Effector memory CD4-positive, alpha-beta T cell (primary cell): ENCODE measurements at regions not wholly inside any gene's neighbourhood (a gene's known extent, or its start where the extent isn't known, plus 50 kb on each side); places are given as distances from the start of the nearest gene placed in this dataset.

Source experiments
- DNase-seq, 3 donors: peaks; one replicate each; pipeline ENCODE4 v3.0.0-alpha.2; 2020
- H3K27ac ChIP-seq: 2 replicates; pipeline ENCODE4 v1.7.0; 2013; ENCODE audit warnings: mild to moderate bottlenecking, low read length, moderate library complexity; ENCODE audit not compliant: insufficient read depth, poor library complexity, severe bottlenecking
- H3K27me3 ChIP-seq: replicated peaks from 2 replicates; pipeline ENCODE4 v1.7.0; 2013; ENCODE audit warnings: mild to moderate bottlenecking, low read length; ENCODE audit not compliant: insufficient read depth, control insufficient read depth, poor library complexity, severe bottlenecking
- H3K36me3 ChIP-seq: 2 replicates; pipeline ENCODE4 v1.7.0; 2013; ENCODE audit warnings: mild to moderate bottlenecking, low read length, moderate library complexity; ENCODE audit not compliant: control insufficient read depth, insufficient read depth
- H3K4me1 ChIP-seq: 2 replicates; pipeline ENCODE4 v1.7.0; 2013; ENCODE audit warnings: low read length, mild to moderate bottlenecking; ENCODE audit not compliant: control insufficient read depth, insufficient read depth, poor library complexity, severe bottlenecking
- H3K4me3 ChIP-seq: 2 replicates; pipeline ENCODE4 v1.7.0; 2013; ENCODE audit warnings: low read length, low read depth, mild to moderate bottlenecking; ENCODE audit not compliant: insufficient read depth, poor library complexity, severe bottlenecking
- H3K9me3 ChIP-seq: 2 replicates; pipeline ENCODE4 v1.7.0; 2013; ENCODE audit warnings: mild to moderate bottlenecking, low read length, moderate library complexity; ENCODE audit not compliant: control insufficient read depth

GRCh38 chr20:4358552-4358951 lies 109.5 kb upstream of the ADRA1D start:
- no peak overlapping the region for H3K4me3 ChIP-seq
- H3K27me3 ChIP-seq: peaks cover 4% of the 10 kb centered on the region
- no peaks in the 10 kb centered on the region for H3K9me3 ChIP-seq
- H3K27ac ChIP-seq: no peak overlapping the region
- DNase-seq: no peak
- no peaks in the 10 kb centered on the region for H3K36me3 ChIP-seq
- no peaks in the 10 kb centered on the region for H3K4me1 ChIP-seq

- DNase-seq: no peak
- no peaks in the 10 kb centered on the region for H3K4me1 ChIP-seq
- no peak overlapping the region for H3K27ac ChIP-seq
Observed at GRCh38 chr20:4352348-4352747, 103.3 kb upstream of the ADRA1D start.

GRCh38 chr20:4350096-4350495 lies 101.0 kb upstream of the ADRA1D start:
- DNase-seq: no peak
- H3K4me3 ChIP-seq: no peak overlapping the region
- H3K27me3 ChIP-seq: no peaks in the 10 kb centered on the region
- no peaks in the 10 kb centered on the region for H3K36me3 ChIP-seq
- no peaks in the 10 kb centered on the region for H3K4me1 ChIP-seq
- H3K9me3 ChIP-seq: no peaks in the 10 kb centered on the region
- H3K27ac ChIP-seq: no peak overlapping the region

More at GRCh38 chr20:4352348-4352747, 103.3 kb upstream of the ADRA1D start:
- Histone ChIP-seq H3K9me3 (no peaks in the 10 kb centered on the region), H3K36me3 (no peaks in the 10 kb centered on the region), H3K4me3 (no peak overlapping the region), H3K27me3 (peaks cover 4% of the 10 kb centered on the region)

DNA sequence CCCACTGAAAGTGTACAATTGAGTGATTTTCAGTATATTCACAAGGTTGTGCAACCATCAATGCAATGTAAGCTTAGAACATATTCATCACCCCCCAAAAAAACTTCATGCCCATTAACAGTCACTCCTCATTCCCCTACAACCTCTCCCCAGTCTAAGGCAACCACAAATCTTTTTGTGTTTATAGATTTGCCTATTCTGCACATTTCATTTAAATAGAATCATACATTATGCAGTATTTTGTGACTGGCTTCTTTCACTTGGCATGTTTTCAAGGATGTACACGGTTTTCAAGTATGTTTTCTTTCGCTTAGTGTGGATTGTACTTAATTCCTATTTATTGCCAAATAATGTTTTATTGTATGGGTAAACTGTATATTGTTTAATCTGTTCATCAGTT lies 95.6 kb upstream of the ADRA1D start:
- Histone ChIP-seq H3K9me3 (no peaks in the 10 kb centered on the region), H3K27me3 (no peaks in the 10 kb centered on the region), H3K27ac (no peak overlapping the region), H3K36me3 (no peaks in the 10 kb centered on the region), H3K4me3 (no peak overlapping the region), H3K4me1 (no peaks in the 10 kb centered on the region)
- DNase-seq: no peak

- Histone ChIP-seq H3K36me3 (no peaks in the 10 kb centered on the region), H3K4me3 (no peak overlapping the region), H3K27ac (no peak overlapping the region), H3K9me3 (no peaks in the 10 kb centered on the region), H3K4me1 (no peaks in the 10 kb centered on the region), H3K27me3 (no peaks in the 10 kb centered on the region)
- no peak for DNase-seq
Observed at GRCh38 chr20:4342609-4343008, 93.5 kb upstream of the ADRA1D start.

DNA sequence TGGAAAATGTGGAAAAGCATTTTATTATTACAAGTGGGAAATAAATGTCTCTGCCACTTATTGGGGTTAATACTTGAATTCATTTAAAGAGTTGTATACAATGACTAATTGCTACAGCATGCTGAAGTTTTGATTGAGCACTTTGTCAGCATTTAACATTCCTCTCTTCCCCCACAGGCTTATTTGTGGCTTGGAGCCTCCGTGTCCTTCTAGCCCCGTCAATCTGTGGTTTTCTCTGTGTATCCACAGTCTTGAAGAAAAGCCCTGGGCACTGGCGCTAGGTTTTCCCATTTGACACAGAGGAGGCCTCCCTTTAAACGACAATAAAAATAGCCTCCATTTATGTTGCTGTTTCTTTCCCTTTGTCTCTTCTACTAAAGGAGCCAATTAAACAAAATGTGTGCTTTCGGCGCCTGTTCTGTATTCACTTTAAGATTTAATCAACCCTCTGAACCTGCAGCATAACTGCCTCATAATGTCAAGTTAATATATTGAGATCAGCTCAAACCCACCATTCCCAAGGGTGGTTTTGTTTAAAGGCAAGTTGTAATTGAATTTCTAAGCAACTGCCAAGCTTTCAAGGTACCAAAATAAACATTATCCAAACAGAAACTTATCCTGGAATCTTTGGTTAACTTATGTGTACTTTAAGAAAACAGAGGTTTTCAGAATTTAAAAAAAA lies 92.9 kb upstream of the ADRA1D start:
- no peak overlapping the region for H3K4me3 ChIP-seq
- DNase-seq: no peak
- H3K36me3 ChIP-seq: no peaks in the 10 kb centered on the region
- no peaks in the 10 kb centered on the region for H3K9me3 ChIP-seq
- H3K27ac ChIP-seq: no peak overlapping the region
- H3K27me3 ChIP-seq: no peaks in the 10 kb centered on the region
- H3K4me1 ChIP-seq: no peaks in the 10 kb centered on the region

DNA sequence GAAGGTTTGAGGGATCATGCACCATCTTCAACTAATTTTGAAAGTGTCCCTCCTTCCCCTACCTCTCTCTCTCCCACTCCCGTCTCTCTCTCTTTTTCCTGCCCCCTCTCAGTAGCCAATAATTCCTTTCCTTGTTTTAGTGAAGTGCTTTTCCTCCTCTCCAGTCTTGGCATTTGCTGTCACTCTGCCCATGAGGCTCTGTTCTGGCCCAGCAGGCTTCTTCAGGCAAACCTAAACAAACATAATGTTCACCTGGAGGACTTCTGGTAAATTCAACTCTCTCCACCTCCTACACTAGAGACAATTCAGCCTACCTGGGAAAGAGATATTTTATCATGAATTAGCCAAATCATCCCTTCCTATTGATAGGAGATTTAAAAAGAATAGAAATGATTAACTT lies 86.6 kb upstream of the ADRA1D start:
- Histone ChIP-seq H3K36me3 (no peaks in the 10 kb centered on the region), H3K27ac (no peak overlapping the region), H3K4me1 (no peaks in the 10 kb centered on the region), H3K27me3 (no peaks in the 10 kb centered on the region), H3K4me3 (no peak overlapping the region), H3K9me3 (no peaks in the 10 kb centered on the region)
- no peak for DNase-seq

GRCh38 chr20:4332121-4332860 lies 83.2 kb upstream of the ADRA1D start:
- Histone ChIP-seq H3K27me3 (no peaks in the 10 kb centered on the region), H3K4me3 (no peak overlapping the region)
- no peak for DNase-seq

DNA sequence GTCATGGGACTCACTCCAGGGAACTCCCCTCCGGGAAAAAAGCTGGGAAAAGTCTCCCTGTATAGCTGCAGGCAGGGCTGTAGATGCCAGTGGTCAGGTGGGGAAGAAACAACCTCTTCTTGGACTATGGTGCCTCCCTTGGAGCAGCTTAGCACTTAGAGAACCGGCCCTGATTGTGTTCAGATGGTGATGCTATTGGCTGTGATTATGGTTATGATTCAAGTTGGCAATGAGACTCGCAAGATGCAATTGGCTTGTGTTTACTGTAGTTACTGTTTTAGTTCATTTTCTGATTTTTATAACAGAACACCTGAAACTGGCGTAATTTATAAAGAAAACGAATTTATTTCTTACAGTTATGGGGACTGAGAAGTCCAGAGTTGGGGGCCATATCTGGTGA lies 80.9 kb upstream of the ADRA1D start:
- H3K4me3 ChIP-seq: no peak overlapping the region
- DNase-seq: no peak
- no peaks in the 10 kb centered on the region for H3K27me3 ChIP-seq
- no peaks in the 10 kb centered on the region for H3K9me3 ChIP-seq
- no peak overlapping the region for H3K27ac ChIP-seq
- no peaks in the 10 kb centered on the region for H3K4me1 ChIP-seq
- H3K36me3 ChIP-seq: no peaks in the 10 kb centered on the region

More at GRCh38 chr20:4332121-4332860, 83.2 kb upstream of the ADRA1D start:
- no peaks in the 10 kb centered on the region for H3K36me3 ChIP-seq
- H3K9me3 ChIP-seq: no peaks in the 10 kb centered on the region
- H3K4me1 ChIP-seq: no peaks in the 10 kb centered on the region
- no peak overlapping the region for H3K27ac ChIP-seq

DNA sequence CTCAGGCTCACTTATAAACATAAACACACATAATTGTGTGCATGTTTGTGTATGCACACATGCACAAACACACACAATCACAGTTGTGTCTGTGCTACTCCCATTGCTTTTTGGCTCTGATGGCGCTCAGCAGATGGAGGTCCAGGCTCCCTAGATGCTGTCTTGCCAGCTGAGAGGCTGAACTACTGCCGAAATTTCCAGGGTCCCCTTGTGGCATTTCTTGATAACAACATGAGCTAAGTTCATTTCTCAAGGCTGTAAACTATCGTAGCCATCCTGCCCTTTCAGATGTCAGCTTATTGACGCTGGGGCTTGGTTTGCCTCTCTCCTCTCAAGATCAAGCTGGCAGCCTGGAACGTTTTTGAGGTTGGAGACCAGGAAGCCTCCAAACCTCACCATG lies 80.1 kb upstream of the ADRA1D start:
- H3K27ac ChIP-seq: no peak overlapping the region
- H3K4me1 ChIP-seq: no peaks in the 10 kb centered on the region
- DNase-seq: no peak
- H3K27me3 ChIP-seq: no peaks in the 10 kb centered on the region
- H3K4me3 ChIP-seq: no peak overlapping the region
- H3K9me3 ChIP-seq: no peaks in the 10 kb centered on the region
- H3K36me3 ChIP-seq: no peaks in the 10 kb centered on the region
